Stimulated activated naive B cell treated with anti-CD40 and anti-IgM and Interleukin-4, amounts not matched to agents 10 μg/mL and 1 μg/mL and 100 μg/mL, for 72 hours (primary cell): ENCODE measurements at regions not wholly inside any gene's neighbourhood (a gene's known extent, or its start where the extent isn't known, plus 50 kb on each side); places are given as distances from the start of the nearest gene placed in this dataset.
A peak's percentile ranks its signal among the peaks of the same experiment; 100 is the strongest.

Source experiments
- ATAC-seq, 2 donors: fragments of 150-1000 bp; cut with Tn5 transposase; replicated peaks; 2 replicates each; pipeline ENCODE4 v1.10.0; 2021; ENCODE audit warnings: moderate library complexity in 1 of 2
- DNase-seq: peaks from one replicate; pipeline ENCODE4 v3.0.0; 2021
- H3K27ac Mint-ChIP-seq: one replicate; pipeline ENCODE4 v1.8.0; 2022; ENCODE audit warnings: mild to moderate bottlenecking, mixed read lengths
- H3K27me3 Mint-ChIP-seq, 2 donors: one replicate each; pipeline ENCODE4 v1.8.0; 2022; ENCODE audit warnings: mixed read lengths in 2 of 2
- H3K36me3 Mint-ChIP-seq, 2 donors: one replicate each; pipeline ENCODE4 v1.8.0; 2022; ENCODE audit warnings: mixed read lengths in 2 of 2, mild to moderate bottlenecking in 1 of 2
- H3K4me1 Mint-ChIP-seq, 2 donors: one replicate each; pipeline ENCODE4 v1.8.0; 2022; ENCODE audit warnings: mixed read lengths in 2 of 2, mild to moderate bottlenecking in 1 of 2
- H3K4me3 Mint-ChIP-seq, 2 donors: one replicate each; pipeline ENCODE4 v1.8.0; 2022; ENCODE audit warnings: mild to moderate bottlenecking in 2 of 2, mixed read lengths in 2 of 2, moderate library complexity in 1 of 2
- H3K9me3 Mint-ChIP-seq, 2 donors: one replicate each; pipeline ENCODE4 v1.8.0; 2022; ENCODE audit warnings: mixed read lengths in 2 of 2, mild to moderate bottlenecking in 1 of 2

DNA sequence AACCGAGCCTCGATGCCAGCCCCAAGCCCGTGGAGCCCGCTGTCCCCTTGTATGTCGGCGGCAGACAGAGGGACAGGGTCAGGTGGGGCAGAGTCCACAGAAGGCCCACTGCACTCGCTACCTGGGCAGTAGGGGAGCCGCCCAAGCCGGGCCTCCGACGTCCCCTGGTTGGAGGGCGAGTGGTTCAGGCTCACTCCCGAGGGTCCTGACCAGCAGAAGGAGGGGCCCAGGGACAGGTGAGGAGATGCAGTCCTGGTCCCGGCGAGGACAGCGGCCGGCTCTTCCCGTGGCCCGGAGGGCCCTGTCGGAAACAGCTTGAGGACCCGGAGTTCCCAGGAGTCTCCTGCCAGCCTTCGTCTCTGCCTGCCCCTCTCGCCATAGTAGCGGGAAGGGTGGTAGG is 216.7 kb upstream of the SFSWAP start:
- ATAC-seq (no peak), DNase-seq (no peak)
- Mint-ChIP-seq H3K4me1 (peaks cover under 1 to 3% of the 10 kb centered on the region in 2 donors), H3K9me3 (no peaks in the 10 kb centered on the region), H3K36me3 (no peaks in the 10 kb centered on the region), H3K27me3 (peaks cover 0 to 15% of the 10 kb centered on the region in 2 donors), H3K4me3 (no peak overlapping the region), H3K27ac (no peak overlapping the region)

DNA sequence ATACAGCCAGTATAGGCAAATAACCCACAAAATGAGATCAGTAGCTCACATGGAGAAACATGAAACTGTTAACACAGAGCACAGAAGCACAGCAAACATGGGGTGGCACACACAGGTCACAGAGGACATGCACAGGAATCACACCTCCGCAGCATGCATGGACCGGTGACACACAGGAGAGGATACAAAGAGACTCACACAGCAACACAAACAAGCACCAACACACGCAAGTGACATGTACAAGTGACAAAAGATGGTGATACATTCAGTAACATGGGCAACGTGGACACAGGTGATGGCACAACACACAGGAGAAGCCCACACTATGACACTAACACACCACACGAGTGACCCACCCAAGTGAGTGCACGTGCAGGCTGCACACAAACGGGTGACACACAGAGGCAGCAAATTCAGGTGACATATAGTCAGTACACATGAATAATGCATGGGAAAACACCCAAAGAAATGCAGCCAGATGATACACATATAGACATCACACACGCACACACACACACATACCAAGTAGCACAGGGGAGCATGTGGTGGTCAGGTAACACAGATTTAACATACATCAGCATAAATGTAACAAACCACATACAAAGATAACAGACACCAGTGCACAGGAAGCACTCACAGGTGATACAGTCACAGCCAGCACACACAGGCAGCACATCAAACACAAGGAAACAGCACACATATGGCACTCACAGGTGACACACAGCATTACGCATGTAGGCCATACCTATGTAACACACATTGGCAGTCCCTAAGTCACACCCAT is 216.0 kb upstream of the SFSWAP start:
- no peak overlapping the region for H3K4me3 Mint-ChIP-seq
- peaks cover 0 to 15% of the 10 kb centered on the region in 2 donors for H3K27me3 Mint-ChIP-seq
- H3K9me3 Mint-ChIP-seq: no peaks in the 10 kb centered on the region
- peaks cover 7 to 10% of the 10 kb centered on the region in 2 donors for H3K4me1 Mint-ChIP-seq
- no peaks in the 10 kb centered on the region for H3K36me3 Mint-ChIP-seq
- no peak for DNase-seq
- ATAC-seq: no peak
- no peak overlapping the region for H3K27ac Mint-ChIP-seq

DNA sequence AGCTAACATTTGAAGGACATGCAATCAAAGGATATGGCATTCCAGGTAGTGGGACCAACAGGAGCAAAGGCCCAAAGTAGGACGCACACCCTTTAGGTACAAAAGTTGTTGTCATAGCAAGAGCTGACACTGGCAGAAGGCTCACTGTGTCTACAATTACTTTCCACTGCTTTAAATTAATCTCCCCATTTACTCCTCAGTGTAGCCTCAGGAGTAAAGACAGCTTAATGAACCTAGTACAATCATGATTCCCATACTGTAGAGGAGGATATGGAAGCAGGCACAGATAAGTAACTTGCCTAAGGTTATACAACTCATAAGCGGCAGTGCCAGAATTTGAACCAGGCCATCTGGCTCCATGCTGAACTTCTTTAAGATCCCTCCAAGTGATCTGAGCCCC is 212.9 kb upstream of the SFSWAP start:
- Mint-ChIP-seq H3K27ac (no peak overlapping the region), H3K4me3 (no peak overlapping the region), H3K27me3 (peaks cover 0 to 10% of the 10 kb centered on the region in 2 donors), H3K4me1 (peaks cover 7 to 11% of the 10 kb centered on the region in 2 donors), H3K36me3 (no peaks in the 10 kb centered on the region), H3K9me3 (no peaks in the 10 kb centered on the region)
- ATAC-seq (no peak), DNase-seq (no peak)

DNA sequence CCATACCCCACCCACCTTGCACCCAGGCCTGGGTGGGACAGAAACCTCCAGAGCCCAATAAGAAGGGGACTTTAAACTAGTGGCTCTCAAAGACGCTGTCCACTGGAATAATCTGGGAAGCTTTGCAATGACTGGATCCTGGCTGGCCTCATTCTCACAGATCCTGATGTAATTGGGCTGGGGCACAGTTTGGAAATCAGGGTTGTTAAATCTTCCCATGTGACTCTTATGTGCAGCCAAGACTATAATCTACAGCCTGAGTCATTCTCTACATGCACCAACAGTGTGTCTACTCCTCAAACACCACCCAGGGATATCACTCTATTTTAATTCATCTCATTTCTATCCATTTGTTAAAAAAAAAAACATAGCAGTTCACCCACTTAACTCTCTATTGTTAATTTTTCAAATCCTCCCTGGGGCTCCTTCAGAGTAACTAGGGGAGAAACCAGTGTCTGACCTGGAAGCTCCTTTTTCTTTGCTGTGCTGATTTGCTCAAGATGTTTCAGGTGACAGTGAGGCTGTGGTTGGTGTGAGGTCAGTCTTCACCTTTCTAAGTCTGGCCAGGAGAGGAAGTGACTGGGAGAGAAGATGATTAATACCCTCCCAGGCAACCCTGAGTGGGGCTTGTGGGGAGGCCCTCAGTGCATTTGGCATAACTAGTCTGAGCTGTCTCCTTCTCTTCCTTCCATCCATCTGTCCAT is 211.6 kb upstream of the SFSWAP start:
- peak overlapping the region; percentile 3 for H3K27ac Mint-ChIP-seq

DNA sequence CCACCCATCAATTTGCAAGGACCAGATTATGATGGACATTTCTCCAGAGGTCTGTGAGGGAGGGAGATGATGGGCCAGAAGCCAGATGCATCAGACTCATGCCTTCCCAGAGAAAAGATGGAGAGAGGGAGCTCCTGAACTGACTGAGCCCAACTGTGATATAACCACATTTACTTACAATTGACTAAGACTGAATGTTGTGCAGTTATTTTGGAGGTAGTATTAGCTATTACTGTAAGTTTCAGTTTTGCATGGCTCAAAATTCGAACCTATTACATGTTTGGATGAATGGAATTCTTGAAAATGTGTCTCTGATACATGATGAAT is 211.1 kb upstream of the SFSWAP start:
- DNase-seq (no peak), ATAC-seq (peak; percentile 17 to 46)
- H3K4me3 Mint-ChIP-seq: no peak overlapping the region
- no peaks in the 10 kb centered on the region for H3K36me3 Mint-ChIP-seq
- peaks cover 7 to 11% of the 10 kb centered on the region in 2 donors for H3K4me1 Mint-ChIP-seq
- H3K27me3 Mint-ChIP-seq: peaks cover 0 to 7% of the 10 kb centered on the region in 2 donors
- H3K27ac Mint-ChIP-seq: peak overlapping the region; percentile 3
- H3K9me3 Mint-ChIP-seq: no peaks in the 10 kb centered on the region

More for the DNA sequence above, 211.6 kb upstream of the SFSWAP start:
- peak; percentile 7 for DNase-seq
- H3K36me3 Mint-ChIP-seq: no peaks in the 10 kb centered on the region
- no peak overlapping the region for H3K4me3 Mint-ChIP-seq
- peaks cover 0 to 10% of the 10 kb centered on the region in 2 donors for H3K27me3 Mint-ChIP-seq
- H3K4me1 Mint-ChIP-seq: peaks cover 7 to 11% of the 10 kb centered on the region in 2 donors
- H3K9me3 Mint-ChIP-seq: no peaks in the 10 kb centered on the region
- peak; percentile 91 to 95 for ATAC-seq

DNA sequence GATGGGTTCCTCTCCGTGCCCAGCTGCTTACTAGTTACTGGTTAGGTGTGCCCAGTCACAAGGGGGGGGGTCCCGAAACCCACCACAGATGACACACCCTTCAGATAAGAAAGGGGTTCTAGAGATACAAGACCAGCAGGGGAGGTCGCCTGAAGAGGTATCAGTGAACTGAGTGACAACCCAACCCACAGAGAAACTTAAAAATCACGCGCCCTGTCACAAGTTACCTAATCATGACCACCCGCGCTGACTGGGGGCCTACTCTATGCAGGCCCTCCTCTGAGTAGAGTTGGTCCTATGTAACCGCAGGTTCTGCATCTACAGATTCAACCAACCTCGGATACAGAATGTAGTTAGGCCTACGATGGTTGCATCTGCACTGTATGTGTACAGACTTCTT is 210.3 kb upstream of the SFSWAP start:
- no peak for DNase-seq
- H3K27ac Mint-ChIP-seq: no peak overlapping the region
- H3K9me3 Mint-ChIP-seq: no peaks in the 10 kb centered on the region
- no peak overlapping the region for H3K4me3 Mint-ChIP-seq
- H3K36me3 Mint-ChIP-seq: no peaks in the 10 kb centered on the region
- H3K27me3 Mint-ChIP-seq: peaks cover 0 to 4% of the 10 kb centered on the region in 2 donors
- peaks cover 7 to 11% of the 10 kb centered on the region in 2 donors for H3K4me1 Mint-ChIP-seq
- no peak for ATAC-seq

DNA sequence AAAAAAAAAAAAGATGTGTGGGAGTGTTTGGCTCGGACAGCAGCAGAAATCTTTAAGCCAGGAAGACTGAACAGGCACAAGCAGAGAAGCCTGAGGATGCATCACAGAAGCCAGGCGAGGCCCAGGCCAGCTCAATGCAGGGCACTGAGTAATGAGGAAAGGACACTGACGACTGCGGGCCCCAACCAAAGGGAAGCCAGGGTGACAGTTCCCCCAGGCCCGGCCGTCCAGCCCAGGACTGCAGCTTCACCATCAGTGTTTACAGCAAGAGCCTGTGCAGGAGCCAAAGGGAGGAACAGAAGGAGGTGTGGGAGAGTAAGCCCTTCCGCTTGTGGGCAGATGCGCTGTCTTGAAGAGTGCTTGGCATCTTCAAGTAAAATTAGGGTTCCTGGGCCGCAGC is 205.3 kb upstream of the SFSWAP start:
- no peaks in the 10 kb centered on the region for H3K27me3 Mint-ChIP-seq
- no peak overlapping the region for H3K4me3 Mint-ChIP-seq
- H3K9me3 Mint-ChIP-seq: no peaks in the 10 kb centered on the region
- peaks cover 0 to 6% of the 10 kb centered on the region in 2 donors for H3K4me1 Mint-ChIP-seq
- H3K27ac Mint-ChIP-seq: no peak overlapping the region
- DNase-seq: no peak
- no peak for ATAC-seq
- H3K36me3 Mint-ChIP-seq: no peaks in the 10 kb centered on the region

DNA sequence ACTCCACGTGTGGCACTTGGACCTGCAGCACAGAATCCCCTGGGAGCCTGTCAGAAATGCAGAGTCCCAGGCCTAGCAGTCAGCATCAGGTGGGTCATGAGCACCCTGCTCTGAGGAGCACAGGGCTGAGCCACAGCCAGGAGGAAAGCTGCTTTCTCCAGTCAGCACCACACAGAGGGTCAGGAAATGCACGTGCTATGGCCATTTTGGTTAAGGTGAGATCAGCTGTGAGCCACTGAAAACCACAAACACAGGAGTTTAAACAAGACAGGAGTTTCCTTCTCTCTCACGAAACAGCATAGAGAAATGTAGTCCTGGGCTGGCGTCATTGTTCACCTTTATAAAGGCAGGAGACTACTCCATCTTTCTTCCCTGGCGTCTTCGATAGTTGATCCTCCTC is 204.5 kb upstream of the SFSWAP start:
- ATAC-seq (no peak), DNase-seq (no peak)
- Mint-ChIP-seq H3K27ac (no peak overlapping the region), H3K9me3 (no peaks in the 10 kb centered on the region), H3K27me3 (no peaks in the 10 kb centered on the region), H3K4me3 (no peak overlapping the region), H3K4me1 (peaks cover 8 to 13% of the 10 kb centered on the region in 2 donors), H3K36me3 (no peaks in the 10 kb centered on the region)

DNA sequence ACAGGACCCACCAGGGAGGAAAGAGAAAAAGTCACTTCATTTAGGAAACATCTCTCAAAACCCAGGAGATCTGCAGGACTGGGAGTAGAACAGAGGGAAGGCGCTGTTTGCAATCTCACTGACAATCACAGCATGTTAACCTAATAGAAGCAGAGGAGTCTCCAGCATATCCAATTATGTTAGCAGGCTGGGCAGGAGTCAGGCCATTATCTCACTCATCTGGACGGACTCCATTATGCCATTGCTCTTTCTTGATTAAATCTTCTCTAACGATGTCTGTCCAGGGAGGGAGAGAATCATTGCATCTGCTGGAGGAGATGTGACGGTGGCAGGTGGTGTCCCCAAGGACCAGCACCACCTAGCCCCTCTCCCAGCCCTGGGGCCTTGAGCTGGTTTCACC is 203.8 kb upstream of the SFSWAP start:
- peaks cover 14 to 20% of the 10 kb centered on the region in 2 donors for H3K4me1 Mint-ChIP-seq
- DNase-seq (no peak), ATAC-seq (no peak)
- H3K36me3 Mint-ChIP-seq: no peaks in the 10 kb centered on the region
- no peaks in the 10 kb centered on the region for H3K9me3 Mint-ChIP-seq
- no peak overlapping the region for H3K27ac Mint-ChIP-seq
- no peak overlapping the region for H3K4me3 Mint-ChIP-seq
- no peaks in the 10 kb centered on the region for H3K27me3 Mint-ChIP-seq

DNA sequence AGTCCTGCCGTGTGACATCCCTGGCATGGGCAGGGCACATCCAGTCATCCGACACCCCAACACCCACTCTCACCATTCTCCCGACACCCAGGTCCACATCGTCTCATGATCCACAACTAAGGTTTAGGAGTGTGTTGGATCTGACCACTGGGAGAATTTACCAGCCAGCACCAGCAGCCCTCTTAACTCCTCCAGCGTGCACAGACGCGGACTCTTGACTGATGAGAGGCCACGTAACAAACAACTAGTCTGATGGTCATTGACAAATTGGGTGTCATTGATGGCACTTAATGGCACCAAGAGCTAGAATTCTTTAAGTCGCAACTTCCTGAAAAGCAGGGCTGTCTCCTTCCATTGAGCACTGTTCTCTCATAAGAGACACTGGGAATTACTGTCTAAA is 203.0 kb upstream of the SFSWAP start:
- Mint-ChIP-seq H3K4me3 (no peak overlapping the region), H3K27me3 (no peaks in the 10 kb centered on the region), H3K27ac (no peak overlapping the region), H3K4me1 (peaks cover 20 to 24% of the 10 kb centered on the region in 2 donors), H3K9me3 (no peaks in the 10 kb centered on the region), H3K36me3 (no peaks in the 10 kb centered on the region)
- no peak for DNase-seq
- no peak for ATAC-seq

DNA sequence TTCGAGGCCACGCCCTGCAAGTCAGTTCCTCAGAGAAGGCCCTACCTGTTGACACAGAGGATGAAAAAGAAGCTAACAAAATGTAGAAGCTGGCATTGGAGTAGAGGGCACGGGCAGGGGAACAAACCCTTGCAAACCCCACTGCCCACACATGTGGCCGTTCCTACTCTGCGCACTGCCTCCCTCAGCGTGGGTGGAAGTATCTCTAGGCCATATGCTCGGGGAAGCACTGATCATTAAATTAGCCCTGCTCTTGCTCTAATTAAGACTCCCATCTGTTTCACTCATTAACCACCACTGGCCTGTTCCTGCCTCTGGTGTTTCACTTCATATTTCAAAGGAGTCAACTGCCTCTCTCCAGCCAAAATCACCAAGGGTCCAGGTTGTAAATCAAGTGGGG is 201.2 kb upstream of the SFSWAP start:
- H3K4me1 Mint-ChIP-seq: peaks cover 20 to 24% of the 10 kb centered on the region in 2 donors
- DNase-seq (no peak), ATAC-seq (no peak)
- H3K9me3 Mint-ChIP-seq: no peaks in the 10 kb centered on the region
- H3K27ac Mint-ChIP-seq: no peak overlapping the region
- no peak overlapping the region for H3K4me3 Mint-ChIP-seq
- no peaks in the 10 kb centered on the region for H3K36me3 Mint-ChIP-seq
- H3K27me3 Mint-ChIP-seq: peaks cover 0 to 5% of the 10 kb centered on the region in 2 donors

DNA sequence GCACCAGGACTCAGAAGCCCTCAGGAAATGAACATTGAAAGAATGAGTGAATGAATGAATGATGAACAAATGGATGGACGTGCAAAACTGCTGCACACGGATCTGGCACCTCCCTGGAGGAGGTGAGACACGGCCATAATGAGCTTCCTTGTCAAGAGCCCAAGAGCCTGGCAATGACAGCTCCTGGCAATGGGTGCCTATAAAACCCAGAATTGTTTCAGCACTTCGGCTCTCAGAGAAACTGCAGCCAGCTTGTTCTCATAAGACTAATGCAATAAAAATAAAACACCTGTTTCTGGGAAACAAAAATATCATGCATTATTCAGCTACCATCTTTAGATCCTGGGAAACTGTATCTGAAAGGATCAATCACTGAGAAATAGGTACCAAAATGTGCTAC is 200.5 kb upstream of the SFSWAP start:
- peaks cover 20 to 24% of the 10 kb centered on the region in 2 donors for H3K4me1 Mint-ChIP-seq
- DNase-seq: no peak
- H3K4me3 Mint-ChIP-seq: no peak overlapping the region
- no peaks in the 10 kb centered on the region for H3K9me3 Mint-ChIP-seq
- H3K27ac Mint-ChIP-seq: no peak overlapping the region
- ATAC-seq: no peak
- H3K36me3 Mint-ChIP-seq: no peaks in the 10 kb centered on the region
- H3K27me3 Mint-ChIP-seq: peaks cover 0 to 5% of the 10 kb centered on the region in 2 donors

DNA sequence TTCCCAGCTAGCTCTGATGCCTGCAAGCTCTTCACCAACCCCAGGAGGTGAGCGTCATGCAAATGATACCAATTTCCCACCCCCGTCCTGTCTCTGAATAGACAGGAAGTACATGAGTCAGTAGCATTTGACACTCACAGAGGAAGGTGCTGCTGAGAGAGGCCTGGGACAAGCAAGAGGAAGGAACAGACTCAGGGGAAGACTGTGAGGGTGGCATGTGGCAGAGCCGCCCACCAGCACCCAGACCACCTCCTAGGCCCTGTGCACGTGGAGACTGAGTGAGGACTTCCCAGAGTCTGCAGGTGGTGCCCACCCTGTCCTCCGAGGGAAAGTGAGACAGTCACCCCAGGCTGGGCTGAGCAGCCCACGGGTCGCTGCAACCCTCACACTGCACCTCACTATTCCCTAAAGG is 199.5 kb upstream of the SFSWAP start:
- H3K27me3 Mint-ChIP-seq: peaks cover 5% of the 10 kb centered on the region in 2 donors
- DNase-seq (peak; percentile 56), ATAC-seq (peak; percentile 96)
- peaks cover 4% of the 10 kb centered on the region in 2 donors for H3K9me3 Mint-ChIP-seq
- H3K27ac Mint-ChIP-seq: peak overlapping the region; percentile 90
- H3K36me3 Mint-ChIP-seq: peaks cover 4 to 5% of the 10 kb centered on the region in 2 donors
- peaks cover 20 to 24% of the 10 kb centered on the region in 2 donors for H3K4me1 Mint-ChIP-seq
- H3K4me3 Mint-ChIP-seq: peak overlapping the region; percentile 49 to 60

DNA sequence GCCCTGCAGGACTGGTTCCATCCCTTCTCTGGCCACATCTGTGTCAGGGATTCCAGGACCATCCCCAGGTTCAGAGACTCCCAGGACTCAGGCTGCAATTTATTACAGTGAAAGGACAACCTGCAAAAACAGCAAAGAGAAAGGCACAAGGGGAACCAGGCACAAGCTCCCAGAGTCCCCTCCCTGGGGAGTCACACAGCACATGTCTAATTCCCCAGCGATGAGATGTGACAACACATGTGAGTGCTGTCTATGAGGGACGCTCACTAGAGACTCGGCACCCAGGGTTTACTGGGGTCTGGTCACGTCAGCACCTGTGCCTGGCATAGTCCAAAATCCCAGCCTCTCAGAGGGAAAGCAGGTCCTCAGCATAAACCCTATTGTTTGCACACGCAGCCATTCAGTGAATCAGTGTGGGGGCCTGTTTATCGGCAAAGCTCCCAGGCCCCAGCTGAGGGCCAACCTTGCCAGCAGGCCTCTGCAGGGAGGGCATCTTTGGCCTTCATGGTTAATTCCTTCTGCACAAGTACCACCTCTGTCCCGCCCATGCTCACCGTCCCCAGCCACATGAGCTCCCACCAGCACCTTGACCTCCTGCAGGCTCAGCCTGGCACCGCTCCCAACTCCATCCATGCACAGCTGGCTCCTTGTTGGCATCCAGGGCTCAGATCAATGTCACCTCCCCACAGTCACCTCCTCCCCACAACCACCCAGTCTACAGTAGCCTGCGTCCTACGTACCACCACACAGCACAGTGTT is 198.9 kb upstream of the SFSWAP start:
- Mint-ChIP-seq H3K27me3 (peaks cover 5 to 6% of the 10 kb centered on the region in 2 donors), H3K36me3 (peaks cover 4 to 5% of the 10 kb centered on the region in 2 donors), H3K4me3 (peak overlapping the region; percentile 49 to 60), H3K27ac (peak overlapping the region; percentile 90), H3K4me1 (peaks cover 20 to 24% of the 10 kb centered on the region in 2 donors), H3K9me3 (peaks cover 4 to 7% of the 10 kb centered on the region in 2 donors)
- ATAC-seq (peak; percentile 80), DNase-seq (peak; percentile 28)
